ENCODE measurements at regions not wholly inside any gene's neighbourhood (a gene's known extent, or its start where the extent isn't known, plus 50 kb on each side); places are given as distances from the start of the nearest gene placed in this dataset.

GRCh38 chr13:75931116-75931515 lies 295.0 kb downstream of the LMO7 start:
- H3K14ac ChIP-seq (ENCODE audit: insufficient read depth, low read length), result no peak overlapping the region
- H3K18ac ChIP-seq (ENCODE audit: insufficient read length, low read depth, low read length), result no peak overlapping the region
- H3K79me1 ChIP-seq (ENCODE audit: insufficient read depth, low read depth, low read length, poor library complexity, severe bottlenecking), result no peaks in the 10 kb centered on the region
- no peak overlapping the region for H2AK5ac ChIP-seq (ENCODE audit: insufficient read length, low read length)
- H2BK5ac ChIP-seq (ENCODE audit: insufficient read length, low read length), result no peak overlapping the region
- H3K4me2 ChIP-seq (ENCODE audit: insufficient read depth, insufficient read length, low read length), result no peak overlapping the region
- H3K23me2 ChIP-seq (ENCODE audit: insufficient read length, low read depth, low read length, poor library complexity, severe bottlenecking), result no peaks in the 10 kb centered on the region
- H2BK12ac ChIP-seq (ENCODE audit: insufficient read length, low read depth, low read length), result no peak overlapping the region
- no peak overlapping the region for H3K56ac ChIP-seq (ENCODE audit: insufficient read length, low read depth, low read length)
- no peak overlapping the region for H3K27ac ChIP-seq (ENCODE audit: insufficient read length, low read depth, low read length)
- Mint-ChIP-seq H3K27ac (no peak overlapping the region; a peak in 1 of 7 replicates), H3K9me3 (peaks cover 0 to 9% of the 10 kb centered on the region in 2 experiments; a peak in 1 of 5 replicates), H3K4me3 (no peak overlapping the region; a peak in 1 of 5 replicates), H3K4me1 (peaks cover 1% of the 10 kb centered on the region in 2 experiments; a peak in 1 of 4 replicates), H3K36me3 (ENCODE audit: insufficient read depth in 1 of 3, low read depth in 3 of 3) (no peaks in the 10 kb centered on the region), H3K27me3 (ENCODE audit: low read depth) (no peaks in the 10 kb centered on the region)
- no peaks in the 10 kb centered on the region for H4K20me1 ChIP-seq (ENCODE audit: control insufficient read depth, insufficient read depth, insufficient read length)
- H2BK20ac ChIP-seq (ENCODE audit: low read depth, low read length, poor library complexity, severe bottlenecking), result no peak overlapping the region
- no CpG with 5 or more reads among the region's 1 CpG for WGBS (ENCODE audit: extremely low coverage, insufficient read length, low lambda C conversion rate)
- H3K9me3 ChIP-seq (ENCODE audit: control insufficient read depth, low read depth, low read length), result no peaks in the 10 kb centered on the region
- no peaks in the 10 kb centered on the region for H3K79me2 ChIP-seq (ENCODE audit: insufficient read depth, low read length)
- no peak overlapping the region for H3K23ac ChIP-seq (ENCODE audit: insufficient read length, low read depth, low read length)
- no peak overlapping the region for H2AFZ ChIP-seq (ENCODE audit: low read length)
- H4K5ac ChIP-seq (ENCODE audit: insufficient read length, low read depth, low read length), result no peak overlapping the region
- no peak overlapping the region for H4K91ac ChIP-seq (ENCODE audit: insufficient read length, low read depth, low read length)
- H2BK15ac ChIP-seq (ENCODE audit: low read depth, low read length), result no peak overlapping the region
- no peak overlapping the region for H3K9ac ChIP-seq (ENCODE audit: extremely low read depth, insufficient read length, low read length)
- H3T11ph ChIP-seq (ENCODE audit: low read length), result no peak overlapping the region
- no peak overlapping the region for H2BK120ac ChIP-seq (ENCODE audit: low read depth, low read length, poor library complexity, severe bottlenecking)
- H3K4ac ChIP-seq (ENCODE audit: low read depth, low read length), result no peak overlapping the region
- TF ChIP-seq CTCF (conservative IDR thresholded peaks at IDR 0.05), result no peak
- no peaks in the 10 kb centered on the region for H3K27me3 ChIP-seq (ENCODE audit: insufficient read depth, low read length)
- no peaks in the 10 kb centered on the region for H3K4me1 ChIP-seq (ENCODE audit: insufficient read depth, low read length)
- DNase-seq, result no peak
- no peak overlapping the region for H4K8ac ChIP-seq (replicated peaks; ENCODE audit: insufficient read length, low read depth, low read length)
